NCI-H524 (cell line): ENCODE measurements at regions not wholly inside any gene's neighbourhood (a gene's known extent, or its start where the extent isn't known, plus 50 kb on each side); places are given as distances from the start of the nearest gene placed in this dataset.
A peak's percentile ranks its signal among the peaks of the same experiment; 100 is the strongest.

Source experiments
- DNase-seq, 2 experiments: peaks; one replicate each; lab custom pipeline; 2025; lab: John Stamatoyannopoulos, UW

DNA sequence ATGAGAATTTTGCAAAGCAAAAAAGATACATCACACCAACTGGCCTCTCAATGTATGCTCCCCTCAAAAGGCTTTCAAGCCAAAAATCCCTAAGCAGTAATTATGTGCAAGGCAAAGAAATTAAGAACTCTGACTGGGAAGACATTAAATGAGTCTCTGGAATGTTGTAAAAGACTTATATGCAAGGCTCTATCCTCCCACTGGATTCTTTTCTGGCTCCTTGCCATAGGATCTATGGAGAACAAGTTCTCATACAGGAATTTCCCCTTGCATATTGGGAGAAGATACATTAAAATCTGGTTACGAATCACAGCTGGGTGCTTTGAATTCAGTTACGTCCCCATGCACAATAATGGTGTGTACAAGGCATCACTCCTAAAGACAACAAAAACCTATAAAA lies 73.4 kb upstream of the ATL2 start:
- no peak for DNase-seq

DNA sequence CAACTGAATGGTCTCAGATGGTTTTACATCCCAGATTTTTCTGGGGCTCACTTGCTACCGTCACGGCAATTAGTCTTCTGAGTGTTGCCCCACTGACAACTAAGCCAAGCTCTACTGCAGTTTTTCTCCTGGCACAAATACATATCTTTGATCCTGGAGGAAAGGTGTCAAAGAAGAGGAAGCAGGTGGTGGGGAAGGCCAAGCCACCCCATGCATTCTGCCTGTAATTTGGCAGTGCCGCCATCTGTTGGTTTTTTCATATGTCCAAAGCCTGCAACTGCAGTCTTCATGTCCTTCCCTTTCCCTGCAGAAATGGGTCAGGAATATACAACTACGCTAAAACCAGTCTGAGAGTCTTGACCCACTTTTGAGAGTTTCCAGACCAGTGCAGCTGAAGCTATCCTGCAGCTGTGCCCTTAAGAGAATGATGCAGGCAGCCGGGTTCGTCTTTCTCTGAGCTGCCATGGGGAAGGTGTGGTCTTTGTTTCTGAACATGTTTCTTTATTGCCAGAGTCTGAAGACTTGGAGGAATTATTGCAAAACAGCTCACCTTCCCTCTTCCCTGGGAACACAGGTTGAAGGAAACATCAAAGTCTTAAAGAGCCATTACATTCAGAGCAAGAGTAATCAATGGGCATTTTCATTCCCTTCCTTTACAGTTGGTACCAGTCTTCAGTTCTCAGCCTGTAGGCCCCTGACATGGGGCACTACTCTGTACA lies 71.8 kb upstream of the ATL2 start:
- DNase-seq = no peak

DNA sequence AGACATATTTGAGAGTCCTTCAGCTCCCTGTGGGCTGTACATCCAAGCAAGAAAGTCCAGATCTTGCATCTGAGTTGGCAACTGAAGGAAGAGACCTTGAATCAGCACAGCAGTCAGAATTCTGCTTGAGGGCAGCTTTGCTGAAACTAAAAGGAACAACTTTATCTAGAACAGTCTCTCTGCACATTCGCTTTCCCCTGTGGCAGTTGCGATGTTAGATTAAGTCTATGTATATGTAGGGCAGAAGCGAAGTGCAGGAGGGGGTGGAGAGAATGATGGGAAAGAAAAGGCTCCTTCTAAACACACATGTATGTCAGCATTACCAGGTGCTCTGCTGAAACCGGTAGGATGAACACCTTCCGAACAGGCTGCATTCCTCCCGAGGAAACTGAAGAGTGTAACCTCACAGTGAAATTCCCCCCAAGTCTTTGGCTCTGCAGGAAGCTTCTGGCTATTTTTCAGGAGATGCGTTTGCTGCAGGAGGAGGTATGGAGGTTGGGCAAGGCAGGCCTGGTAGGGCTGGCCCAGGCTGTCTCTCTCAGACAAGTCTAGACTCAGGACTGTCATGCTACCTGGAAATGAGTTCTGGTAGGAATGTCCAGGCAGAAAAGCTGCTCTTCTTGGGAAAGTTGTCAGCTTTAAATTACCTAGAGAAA lies 70.0 kb upstream of the ATL2 start:
- no peak for DNase-seq

DNA sequence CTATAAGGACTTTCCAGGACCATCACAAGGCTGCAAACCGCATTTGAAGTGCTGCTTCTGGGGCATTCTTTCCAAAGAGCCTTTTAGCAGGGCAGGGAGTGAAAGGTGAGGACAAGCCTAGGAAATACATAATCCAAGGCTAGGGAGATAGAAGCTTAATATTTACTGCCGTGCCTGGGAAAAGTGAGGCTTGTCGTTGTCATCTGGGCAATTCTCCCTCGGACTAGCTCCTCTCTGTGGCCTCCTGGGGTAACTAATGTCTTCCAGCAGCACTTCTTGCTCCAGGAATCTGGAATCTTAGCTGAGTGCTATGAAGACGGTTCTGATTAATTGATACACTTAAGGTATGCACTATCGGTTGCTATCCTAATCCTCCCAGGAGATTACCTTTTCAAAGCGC lies 69.3 kb upstream of the ATL2 start:
- DNase-seq = peak; percentile 24 to 85

DNA sequence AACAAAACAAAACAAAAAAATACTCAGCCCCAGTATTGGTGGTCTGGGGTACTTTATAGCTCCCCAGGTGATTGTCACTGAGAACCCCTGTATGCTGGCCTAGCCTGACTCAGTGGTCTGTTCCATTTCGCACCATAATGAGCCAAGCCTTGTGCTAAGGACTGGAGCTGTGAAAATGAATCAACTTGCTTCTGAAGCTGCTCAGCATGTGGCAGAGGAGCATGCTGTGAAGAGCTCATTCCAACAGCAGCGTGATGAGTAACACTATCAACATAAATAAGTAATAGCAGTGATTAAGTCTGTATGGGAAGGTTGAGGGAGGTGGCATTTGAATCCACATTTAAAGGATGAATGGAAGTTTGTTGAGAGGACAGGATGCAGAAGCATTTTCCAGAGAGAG lies 67.2 kb upstream of the ATL2 start:
- peak in 1 of 2 experiments; percentile 17 for DNase-seq

DNA sequence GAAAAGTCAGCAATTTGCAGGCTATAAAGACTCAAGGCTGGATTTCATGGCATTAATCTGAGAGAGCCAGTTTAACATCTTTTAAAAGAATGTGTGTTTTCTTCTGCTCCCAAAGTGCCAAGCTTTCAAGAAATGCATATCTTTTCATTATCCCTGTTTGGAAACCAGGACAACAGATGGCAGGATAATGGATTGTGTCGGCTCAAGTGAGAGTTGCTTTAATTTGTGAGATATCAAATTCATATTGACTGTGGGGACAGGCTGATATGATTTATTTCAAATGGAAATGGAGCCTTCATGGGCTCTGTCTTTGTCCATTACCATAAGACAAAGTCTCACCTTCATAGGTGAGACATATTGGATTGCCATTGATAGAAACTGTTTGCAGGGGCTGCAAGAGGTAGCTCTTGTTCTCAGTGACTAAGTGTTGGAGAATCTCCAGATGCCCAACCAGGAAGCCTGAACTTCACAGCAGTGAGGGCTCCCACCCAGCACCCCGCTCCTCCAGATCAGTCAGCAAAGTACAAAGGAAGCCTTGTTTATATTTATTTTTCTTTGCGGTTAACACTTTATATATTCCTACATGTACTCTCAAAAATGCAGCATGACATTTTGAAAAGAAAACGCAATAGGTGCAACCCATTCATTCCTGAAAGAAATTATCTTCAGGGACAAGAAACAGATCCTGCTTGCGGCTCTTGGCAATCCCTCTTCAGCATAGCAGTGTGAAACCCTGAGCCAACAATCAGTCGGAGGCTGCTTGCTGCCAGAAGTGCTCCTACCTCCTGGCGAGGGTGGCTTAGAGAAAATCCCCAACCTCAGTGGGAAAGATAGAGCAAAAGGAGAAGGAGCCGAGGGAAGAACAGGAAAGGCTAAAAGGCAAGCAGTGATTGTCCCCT lies 65.8 kb upstream of the ATL2 start:
- DNase-seq = peak; percentile 85 to 88

DNA sequence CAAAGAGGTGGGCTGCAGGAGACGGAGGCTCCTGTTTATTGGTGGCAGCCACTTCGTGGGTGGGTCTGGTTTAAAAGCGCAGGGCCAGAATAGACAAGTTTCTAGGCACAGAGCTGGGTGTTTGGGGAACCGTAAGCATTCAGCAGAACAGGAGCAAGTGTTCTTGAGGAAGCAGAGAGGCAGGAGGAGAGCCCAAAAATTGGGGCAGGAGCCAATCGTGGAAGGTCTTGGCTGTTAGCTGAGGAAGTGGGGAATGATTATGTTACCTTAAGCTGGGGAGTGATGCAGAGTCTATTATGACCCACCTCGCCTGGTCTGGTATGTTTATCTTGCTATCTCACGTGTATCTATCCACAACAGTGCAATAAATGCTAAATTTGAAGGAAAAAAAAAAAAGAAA lies 64.3 kb upstream of the ATL2 start:
- no peak for DNase-seq

DNA sequence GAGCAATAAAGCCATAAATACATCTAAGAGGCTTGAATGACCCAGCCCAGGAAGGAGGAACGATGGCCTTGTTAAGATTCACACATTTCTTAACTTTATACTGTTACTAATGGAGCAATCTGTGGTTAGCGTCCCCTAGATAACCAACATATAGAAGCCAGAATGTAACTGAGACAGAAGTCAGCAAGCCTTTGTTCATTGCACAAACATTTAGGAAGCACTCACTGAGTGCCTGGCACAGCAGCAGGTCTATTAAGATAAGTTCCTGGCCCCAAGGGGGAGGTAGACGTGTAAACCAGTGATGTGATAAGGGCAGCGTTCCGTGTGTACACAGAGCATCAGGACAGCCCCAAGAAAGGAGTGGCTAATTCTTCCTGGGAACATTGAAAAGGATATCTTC lies 63.6 kb upstream of the ATL2 start:
- no peak for DNase-seq

DNA sequence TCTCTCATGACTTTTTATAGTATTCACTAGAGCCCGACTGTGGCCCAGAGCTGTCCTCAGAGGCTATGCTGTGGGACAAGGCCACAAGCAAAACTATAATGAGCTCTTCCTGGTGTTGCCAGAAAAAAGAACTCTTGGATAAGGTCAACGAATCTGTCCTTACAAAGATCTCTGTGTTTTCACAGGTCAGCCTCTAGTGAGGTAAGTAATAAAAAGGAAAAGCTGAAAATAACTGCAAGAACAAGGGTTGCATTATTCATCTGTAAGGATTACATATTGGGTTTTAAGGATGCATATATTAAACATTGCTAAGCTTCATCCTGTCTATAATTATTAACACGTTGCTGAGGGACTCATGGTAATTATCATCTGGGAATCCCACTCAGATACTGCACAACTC lies 62.8 kb upstream of the ATL2 start:
- no peak for DNase-seq

DNA sequence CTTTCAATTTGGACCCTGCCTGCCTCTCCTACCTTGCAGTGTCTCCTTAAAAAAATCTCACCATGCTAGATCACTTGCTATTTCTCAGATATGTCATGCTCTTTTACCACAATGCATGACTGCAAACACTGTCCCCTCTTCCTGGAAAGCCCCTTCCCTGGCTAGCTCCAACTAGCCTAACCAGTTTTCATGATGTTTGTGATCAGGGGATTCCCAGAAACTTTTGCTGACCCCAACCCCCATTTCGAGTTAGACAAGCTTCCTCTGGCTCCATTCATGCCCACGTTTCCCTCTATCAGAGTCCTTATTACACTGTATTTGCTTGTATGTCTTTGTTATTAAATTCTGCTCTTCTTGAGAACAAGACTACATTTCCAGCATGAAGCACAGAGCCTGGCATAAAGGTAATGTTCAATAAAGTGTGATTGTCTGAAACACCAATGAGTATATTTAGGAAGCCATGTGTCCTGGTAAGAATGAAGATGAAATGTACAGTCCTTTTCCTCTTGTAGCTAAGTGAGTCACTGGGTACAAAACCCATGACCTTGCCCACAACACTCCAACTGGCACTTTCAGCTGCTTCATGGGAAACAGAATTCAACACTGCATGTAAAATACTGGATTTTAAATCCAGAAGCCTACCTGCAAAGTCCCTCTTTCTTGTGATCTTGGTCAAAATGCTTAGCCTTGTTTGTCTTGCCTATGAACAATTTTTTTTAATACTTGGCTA lies 62.0 kb upstream of the ATL2 start:
- no peak for DNase-seq

DNA sequence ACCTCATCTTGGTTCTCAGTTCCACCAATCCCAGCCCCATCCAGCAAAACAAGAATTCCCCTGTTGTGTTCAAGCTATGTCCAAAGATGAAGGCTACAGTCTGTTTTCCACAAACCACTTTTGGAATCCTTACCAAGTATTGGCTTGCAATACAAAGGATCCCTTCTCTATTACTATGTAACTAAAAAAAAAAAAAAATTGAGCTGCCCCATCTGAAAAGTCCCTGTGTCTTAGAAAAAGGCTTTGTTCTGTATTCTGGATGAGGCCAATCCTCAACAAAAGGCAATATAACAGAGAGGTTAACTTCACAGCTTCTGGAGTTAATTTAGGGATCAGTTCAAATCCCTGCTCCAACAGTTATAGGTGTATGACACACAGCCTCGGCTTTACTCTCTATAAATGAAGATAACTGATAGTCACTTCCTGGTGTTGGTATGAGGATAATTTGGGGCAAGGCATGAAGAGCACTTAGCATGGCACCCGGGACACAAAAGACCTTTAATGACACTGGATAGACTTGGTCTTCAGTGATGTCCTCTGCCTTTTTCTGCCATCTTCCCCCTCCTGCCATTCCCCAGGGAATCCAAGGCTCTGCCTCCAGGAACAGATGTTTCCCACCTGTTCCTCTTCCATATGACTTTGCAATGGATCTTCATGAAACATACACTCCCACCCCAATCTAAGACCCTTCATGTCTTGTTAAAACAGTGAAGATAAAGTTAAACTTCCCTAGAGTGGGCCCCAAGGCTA lies 61.2 kb upstream of the ATL2 start:
- peak; percentile 54 to 74 for DNase-seq

DNA sequence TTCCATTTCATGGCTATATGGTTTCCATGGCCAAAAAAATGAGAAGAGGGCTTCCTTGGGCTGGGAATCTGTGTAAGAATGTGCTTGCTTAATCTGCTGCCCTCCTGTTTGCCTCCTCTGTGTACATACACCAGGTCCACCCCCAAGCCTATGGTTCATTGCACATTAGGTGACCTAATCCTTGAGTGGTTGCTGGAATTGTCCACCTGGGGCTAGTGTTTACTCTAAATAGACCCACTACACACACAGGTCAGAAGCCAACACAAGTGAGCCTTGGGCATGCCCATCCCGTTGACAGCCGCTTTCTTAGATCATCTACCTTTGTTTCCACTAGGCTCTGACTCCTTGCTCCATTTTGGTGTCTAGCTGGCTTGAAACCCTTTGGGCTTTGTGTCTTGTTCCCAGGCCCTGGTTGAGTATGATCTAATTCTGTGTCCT lies 59.2 kb upstream of the ATL2 start:
- no peak for DNase-seq

DNA sequence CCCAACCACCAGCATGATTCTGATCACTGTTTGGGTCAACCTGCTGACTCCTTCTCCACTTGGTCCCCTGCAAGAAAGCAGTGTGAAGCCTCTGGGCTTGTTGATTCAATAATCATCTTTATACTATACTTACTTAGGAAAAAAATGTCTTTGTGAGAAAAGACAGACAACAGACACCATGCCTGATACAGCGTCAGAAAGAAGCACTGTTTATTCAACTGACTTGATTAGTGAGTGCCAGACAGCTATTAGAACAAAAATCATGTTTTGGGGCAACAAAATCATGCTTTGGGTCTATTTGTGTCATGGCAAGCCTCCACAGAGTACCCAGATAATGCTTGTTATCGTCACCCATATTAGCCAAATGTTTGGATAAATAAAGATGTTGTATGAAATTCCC lies 58.7 kb upstream of the ATL2 start:
- DNase-seq = no peak

DNA sequence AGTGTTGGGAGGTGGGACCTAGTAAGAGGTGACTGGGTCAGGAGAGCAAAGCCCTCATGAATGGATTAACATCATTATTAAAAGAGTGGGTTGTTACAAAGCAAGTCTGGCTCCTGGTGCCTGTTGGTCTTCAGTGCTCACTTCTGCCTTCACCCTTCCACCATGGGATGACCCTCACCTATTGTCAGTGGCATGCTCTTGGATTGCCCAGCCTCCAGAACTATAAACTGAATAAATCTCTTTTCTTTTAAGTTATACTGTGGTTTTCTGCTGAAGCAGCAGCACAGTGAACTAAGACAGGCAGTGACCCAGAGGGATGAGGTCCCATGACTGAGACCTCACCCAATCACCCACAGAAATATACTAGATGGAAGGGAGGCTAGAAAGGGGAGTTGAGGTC lies 57.5 kb upstream of the ATL2 start:
- no peak for DNase-seq

DNA sequence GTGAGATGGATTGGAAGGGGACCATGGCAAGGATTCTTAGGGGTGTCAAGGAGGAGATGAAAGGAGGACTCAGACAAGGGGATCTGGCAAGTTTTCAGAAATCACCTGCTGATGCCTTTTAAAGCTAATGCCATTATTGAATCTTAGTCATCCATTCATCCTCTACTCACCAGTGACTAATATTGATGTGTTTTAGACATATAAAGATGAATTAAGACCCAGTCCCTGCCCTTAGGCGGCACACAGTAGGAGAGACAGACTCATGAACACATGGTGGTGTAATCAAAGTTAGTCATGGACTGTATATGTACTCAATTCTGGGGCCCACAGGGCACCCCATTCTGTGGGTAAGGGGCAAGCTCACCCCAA lies 56.5 kb upstream of the ATL2 start:
- no peak for DNase-seq

DNA sequence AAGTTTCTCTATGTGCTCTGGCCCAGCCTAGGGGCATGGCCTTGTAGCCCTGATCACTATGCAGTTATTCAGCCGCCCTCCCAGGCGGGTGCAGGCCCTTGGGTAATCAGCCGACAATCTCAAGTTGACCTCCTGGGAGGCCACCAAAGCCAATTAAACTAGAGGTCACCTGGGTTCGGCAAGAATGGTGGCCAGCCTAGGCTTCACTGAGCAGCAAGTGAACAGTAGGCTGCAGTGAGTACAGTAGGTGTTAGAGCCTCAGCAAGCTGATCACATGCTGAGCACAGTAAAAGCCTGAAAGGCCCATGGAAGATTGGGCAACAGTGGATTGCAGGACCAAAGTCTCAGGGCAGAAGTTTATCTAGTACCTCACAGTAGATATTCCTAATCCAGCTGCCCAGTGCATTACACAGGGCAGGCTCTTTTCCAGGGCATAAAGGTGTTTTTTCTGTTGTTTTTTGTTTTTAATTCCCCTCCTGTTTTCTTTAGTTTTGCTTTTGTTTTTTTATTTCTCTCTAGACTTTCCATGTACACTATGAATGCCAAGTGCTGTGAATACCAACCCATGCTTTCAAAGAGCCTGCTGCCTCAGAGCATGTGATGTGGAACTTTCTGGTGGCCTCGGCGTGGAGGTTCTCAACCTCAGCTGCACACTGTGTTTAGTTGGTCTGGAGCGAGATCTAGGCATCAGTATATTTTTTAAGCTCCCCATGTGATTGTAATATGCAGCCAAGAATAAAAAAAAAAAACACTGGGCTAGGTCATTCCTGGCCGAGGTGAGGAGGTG lies 55.9 kb upstream of the ATL2 start:
- DNase-seq = no peak

DNA sequence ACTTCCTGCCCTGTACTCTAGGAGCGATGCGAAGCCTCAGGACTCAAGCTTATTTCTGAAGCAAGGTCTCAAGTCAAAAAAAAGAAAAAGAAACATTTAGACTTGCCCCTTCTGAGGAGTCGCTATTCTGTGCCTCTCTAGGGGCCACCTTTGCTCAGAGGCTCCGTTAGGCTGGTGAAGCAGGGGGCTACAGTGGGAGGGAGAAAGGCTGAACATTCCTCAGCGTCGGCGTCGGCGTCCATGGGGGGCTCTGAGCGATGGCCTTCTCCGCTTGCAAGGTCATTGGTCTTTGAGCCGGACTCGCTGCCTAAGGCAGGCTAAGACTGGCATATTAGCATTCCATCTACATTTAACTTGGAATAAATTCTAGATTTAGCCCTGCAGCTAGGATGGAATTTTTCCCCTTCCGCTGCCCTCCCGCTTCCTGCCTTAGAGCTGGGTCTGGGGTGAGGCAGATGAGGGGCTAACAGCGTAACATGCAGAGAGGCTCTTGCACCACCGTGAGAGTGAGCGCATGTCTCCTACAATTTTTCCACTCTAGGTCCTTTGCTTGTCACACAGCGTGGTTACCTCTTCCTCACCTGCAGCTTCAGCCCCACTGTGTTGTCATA lies 53.6 kb upstream of the ATL2 start:
- DNase-seq = no peak

DNA sequence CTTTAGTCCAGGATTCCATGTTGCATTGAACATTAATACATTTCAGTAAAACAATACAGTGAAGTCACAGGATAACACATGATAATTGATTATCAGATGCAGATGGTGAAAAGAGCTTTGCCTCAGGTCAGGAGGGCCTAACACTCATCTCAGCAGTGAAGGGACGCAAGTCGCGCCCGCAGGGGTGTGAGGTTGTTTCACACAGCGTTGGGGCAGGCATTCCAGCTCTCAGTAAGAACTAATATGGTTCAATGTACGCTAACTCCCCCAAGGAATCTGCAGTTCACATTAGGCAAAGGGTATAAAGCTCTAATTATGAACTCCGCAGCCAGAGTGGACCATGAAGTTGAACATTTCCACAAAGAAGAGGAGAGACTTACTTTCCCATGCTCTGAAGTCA lies 53.1 kb upstream of the ATL2 start:
- no peak for DNase-seq

DNA sequence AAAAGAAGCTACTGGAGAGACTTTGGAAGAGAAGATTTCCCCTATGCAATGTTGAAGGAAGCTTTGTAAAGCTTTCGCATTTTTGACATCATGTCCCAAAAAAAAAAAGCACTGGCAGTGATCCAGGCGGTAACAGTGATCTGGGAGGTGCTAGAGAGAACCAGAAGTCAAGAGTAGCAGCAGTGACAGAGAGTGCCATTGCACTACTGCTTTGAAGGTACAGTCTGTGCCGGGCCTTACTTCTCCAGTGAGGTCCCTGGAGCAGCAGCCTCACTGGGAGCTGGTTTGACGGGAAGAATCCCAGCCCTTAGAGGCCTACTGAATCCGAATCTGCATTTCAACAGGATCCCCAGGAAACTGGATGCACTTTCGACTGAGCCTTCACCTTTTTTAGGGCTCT lies 50.9 kb upstream of the ATL2 start:
- no peak for DNase-seq

DNA sequence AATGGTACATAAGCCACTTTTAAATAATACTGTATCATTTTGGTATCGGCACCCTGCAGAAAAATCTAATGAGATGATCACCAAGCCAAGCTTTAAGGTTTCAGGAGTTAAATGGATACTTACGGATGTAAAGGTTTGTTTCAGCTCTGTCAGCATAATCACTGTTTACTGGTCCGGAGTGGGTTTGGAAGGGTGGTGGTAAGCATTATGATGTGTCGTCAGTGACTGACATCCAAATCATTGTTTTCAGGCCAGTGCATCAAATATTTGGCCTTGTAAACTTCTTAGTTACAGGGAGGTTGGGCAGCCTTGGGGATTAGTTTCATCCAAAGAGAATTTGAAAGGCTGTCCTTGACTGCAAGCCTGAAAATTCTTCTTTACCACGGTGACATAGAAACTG lies 50.0 kb upstream of the ATL2 start:
- DNase-seq = no peak
